ENCODE measurements at regions not wholly inside any gene's neighbourhood (a gene's known extent, or its start where the extent isn't known, plus 50 kb on each side); places are given as distances from the start of the nearest gene placed in this dataset.

DNA sequence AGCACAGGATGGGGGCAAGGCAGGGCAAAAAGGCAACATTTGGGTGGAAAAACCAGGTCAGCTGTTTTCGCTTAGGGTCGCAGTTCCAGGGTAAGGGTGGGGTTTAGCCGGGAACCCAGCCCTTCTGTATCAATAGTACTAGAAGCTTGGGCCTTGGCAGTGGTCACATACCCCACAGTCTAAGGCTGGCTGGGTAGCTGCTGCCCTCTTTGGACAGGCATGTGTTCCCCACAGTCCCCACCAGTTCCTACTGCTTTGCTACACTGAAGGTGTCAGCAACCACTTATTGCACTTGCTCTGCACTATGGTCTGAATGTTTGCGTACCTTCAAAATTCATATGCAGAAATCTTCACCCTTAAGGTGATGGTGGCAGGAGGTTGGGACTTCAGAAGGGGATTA, 349.8 kb downstream of the LTN1 start:
- TF ChIP-seq, protein P1, sequence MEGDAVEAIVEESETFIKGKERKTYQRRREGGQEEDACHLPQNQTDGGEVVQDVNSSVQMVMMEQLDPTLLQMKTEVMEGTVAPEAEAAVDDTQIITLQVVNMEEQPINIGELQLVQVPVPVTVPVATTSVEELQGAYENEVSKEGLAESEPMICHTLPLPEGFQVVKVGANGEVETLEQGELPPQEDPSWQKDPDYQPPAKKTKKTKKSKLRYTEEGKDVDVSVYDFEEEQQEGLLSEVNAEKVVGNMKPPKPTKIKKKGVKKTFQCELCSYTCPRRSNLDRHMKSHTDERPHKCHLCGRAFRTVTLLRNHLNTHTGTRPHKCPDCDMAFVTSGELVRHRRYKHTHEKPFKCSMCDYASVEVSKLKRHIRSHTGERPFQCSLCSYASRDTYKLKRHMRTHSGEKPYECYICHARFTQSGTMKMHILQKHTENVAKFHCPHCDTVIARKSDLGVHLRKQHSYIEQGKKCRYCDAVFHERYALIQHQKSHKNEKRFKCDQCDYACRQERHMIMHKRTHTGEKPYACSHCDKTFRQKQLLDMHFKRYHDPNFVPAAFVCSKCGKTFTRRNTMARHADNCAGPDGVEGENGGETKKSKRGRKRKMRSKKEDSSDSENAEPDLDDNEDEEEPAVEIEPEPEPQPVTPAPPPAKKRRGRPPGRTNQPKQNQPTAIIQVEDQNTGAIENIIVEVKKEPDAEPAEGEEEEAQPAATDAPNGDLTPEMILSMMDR (IDR thresholded peaks at IDR 0.05) = no peak
- no peak for TF ChIP-seq POLR2A (IDR thresholded peaks at IDR 0.05)
